Activated CD8-positive, alpha-beta memory T cell treated with anti-CD3 and anti-CD28 coated beads, Interleukin-2, amount 10 ng/mL, durations not matched to agents 7 days and 5 days (primary cell): ENCODE measurements at regions not wholly inside any gene's neighbourhood (a gene's known extent, or its start where the extent isn't known, plus 50 kb on each side); places are given as distances from the start of the nearest gene placed in this dataset.

ENCODE experiments used
- ATAC-seq: fragments of 150-1000 bp; cut with Tn5 transposase; one replicate; pipeline ENCODE4 v1.10.0; 2021; ENCODE audit warnings: moderate library complexity
- CTCF ChIA-PET: fragments of 350-600 bp; sonication (Branson Sonifier 250); formaldehyde crosslinking; loops from one replicate; lab custom pipeline; 2021; ENCODE audit warnings: antibody characterized with exemption; lab: Charles Lee
- DNase-seq: peaks from one replicate; pipeline ENCODE4 v3.0.0-alpha.2; 2020
- H3K27ac Mint-ChIP-seq: one replicate; pipeline ENCODE4 v1.8.0; 2021; ENCODE audit warnings: mild to moderate bottlenecking, mixed read lengths
- H3K27me3 Mint-ChIP-seq: one replicate; pipeline ENCODE4 v1.8.0; 2021; ENCODE audit warnings: mixed read lengths
- H3K36me3 Mint-ChIP-seq: one replicate; pipeline ENCODE4 v1.8.0; 2021; ENCODE audit warnings: mild to moderate bottlenecking, mixed read lengths
- H3K4me1 Mint-ChIP-seq: one replicate; pipeline ENCODE4 v1.8.0; 2021; ENCODE audit warnings: mixed read lengths
- H3K4me3 Mint-ChIP-seq: one replicate; pipeline ENCODE4 v1.8.0; 2021; ENCODE audit warnings: mild to moderate bottlenecking, moderate library complexity, mixed read lengths
- H3K9me3 Mint-ChIP-seq: one replicate; pipeline ENCODE4 v1.8.0; 2022; ENCODE audit warnings: low read depth, mixed read lengths

DNA sequence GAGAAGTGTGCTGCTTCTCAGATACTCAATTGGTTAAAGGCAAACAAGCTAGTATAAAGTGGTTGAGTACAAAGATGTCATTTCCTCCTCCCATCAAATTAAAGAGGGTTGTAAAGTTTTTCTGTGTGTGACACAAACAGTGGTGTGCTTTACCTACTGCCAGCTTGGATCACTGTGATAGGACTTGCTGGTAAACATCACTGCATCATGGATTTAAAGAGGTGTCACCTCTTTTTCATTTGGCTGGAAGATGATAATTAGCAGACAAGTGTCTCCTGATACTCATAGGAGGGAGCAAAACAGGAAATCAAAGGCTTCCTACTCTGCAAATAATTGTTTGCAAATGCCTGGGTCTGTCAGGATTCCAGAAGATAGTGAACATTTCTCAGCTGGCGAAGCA, 200.5 kb downstream of the MDFIC start:
- Mint-ChIP-seq H3K4me3 (no peak overlapping the region), H3K4me1 (no peaks in the 10 kb centered on the region), H3K9me3 (no peaks in the 10 kb centered on the region), H3K36me3 (peaks cover 1% of the 10 kb centered on the region), H3K27me3 (no peaks in the 10 kb centered on the region), H3K27ac (no peak overlapping the region)
- no peak for ATAC-seq
- CTCF ChIA-PET: interaction anchor here (1.5 kb wide), 1 partner anchor 11 kb away, joined by 3 read pairs; no protein-coding TSS in a partner anchor
- DNase-seq: no peak

DNA sequence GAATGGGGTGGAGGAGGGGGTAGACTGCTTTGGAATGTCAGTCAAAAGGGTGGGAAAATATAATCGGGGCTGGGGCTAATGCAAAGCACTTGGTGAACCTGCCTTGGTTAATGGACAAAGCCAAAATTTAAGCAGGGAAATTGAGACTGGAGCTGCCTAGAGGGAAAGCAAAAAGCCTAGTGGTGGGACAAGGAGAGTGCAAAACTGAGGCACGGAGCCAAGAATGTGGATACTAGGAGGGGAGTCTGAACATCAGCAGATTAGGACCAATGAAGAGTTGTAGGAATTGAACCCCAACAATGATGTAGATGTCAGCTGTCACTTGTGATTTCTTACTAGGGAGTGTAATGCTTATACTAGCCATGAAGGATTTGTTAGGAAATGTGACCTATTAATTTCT, 195.9 kb downstream of the MDFIC start:
- no peaks in the 10 kb centered on the region for H3K9me3 Mint-ChIP-seq
- no peaks in the 10 kb centered on the region for H3K4me1 Mint-ChIP-seq
- H3K36me3 Mint-ChIP-seq: peaks cover 1% of the 10 kb centered on the region
- no peak overlapping the region for H3K4me3 Mint-ChIP-seq
- DNase-seq (no peak), ATAC-seq (no peak)
- H3K27me3 Mint-ChIP-seq: no peaks in the 10 kb centered on the region
- H3K27ac Mint-ChIP-seq: no peak overlapping the region
- CTCF ChIA-PET: no interaction called here

DNA sequence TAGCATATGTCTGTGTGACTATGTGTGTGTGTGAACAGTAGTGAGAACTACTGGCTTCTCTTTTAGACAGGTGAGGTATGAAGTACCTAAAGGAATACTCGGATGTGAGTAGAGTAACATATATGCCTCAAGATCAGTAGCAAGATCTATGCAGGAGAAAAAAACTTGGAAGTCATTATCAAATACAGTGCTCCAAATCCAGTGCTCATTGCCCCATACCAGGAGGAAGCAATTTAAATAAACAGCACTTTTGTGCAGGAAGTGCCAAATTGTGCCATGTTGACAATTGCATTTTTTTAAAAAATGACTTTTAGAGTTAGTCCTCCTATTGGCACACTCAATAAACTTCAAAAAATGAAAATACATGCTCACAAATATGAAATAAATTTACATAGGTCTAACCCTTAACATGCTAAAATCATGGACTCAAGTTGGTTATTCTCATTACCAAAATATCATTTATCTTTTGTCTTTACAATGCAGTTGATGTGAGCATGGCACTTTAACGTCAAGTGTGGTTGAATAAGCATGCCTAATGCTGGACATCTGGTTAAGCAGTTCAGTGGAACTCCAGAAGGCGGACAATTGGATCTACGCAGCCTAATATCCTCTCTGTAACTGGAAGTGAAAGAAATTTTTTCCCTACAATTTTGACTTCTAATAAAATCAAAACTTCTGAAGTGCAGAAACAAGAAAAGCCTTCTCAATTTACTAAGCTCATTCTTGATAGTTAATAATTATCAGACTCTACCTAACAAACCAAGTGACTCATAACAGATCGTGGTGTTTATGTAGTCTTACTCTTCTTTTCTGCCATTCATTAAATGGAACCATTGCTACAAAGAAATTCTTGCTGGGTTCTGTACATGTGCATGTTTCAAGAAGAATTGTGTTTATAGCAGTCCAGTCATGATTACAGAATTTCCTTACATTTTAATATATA, 195.2 kb downstream of the MDFIC start:
- Mint-ChIP-seq H3K9me3 (no peaks in the 10 kb centered on the region), H3K27me3 (no peaks in the 10 kb centered on the region), H3K36me3 (peaks cover 1% of the 10 kb centered on the region), H3K4me1 (no peaks in the 10 kb centered on the region), H3K27ac (no peak overlapping the region), H3K4me3 (no peak overlapping the region)
- CTCF ChIA-PET: no interaction called here
- DNase-seq (no peak), ATAC-seq (no peak)

DNA sequence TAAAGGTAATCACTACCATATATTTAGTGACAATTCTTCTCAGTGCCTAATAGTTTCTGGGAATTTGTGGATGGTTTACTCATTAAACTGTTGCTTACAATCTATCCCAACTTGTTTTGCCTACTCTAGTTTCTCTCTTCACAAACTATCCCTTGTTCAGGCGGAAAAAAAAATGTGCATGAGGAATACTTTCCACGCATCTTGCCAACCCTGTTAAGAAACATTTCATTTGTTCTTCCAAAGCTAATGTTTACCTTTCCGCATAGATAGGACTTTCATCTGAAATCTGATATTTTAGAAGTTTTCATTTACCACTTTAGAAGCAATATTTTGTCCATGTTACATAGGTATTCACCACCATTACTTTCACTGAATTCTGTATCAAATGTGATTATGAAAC, 191.9 kb downstream of the MDFIC start:
- no peaks in the 10 kb centered on the region for H3K27me3 Mint-ChIP-seq
- H3K36me3 Mint-ChIP-seq: no peaks in the 10 kb centered on the region
- CTCF ChIA-PET: no interaction called here
- H3K4me1 Mint-ChIP-seq: no peaks in the 10 kb centered on the region
- no peaks in the 10 kb centered on the region for H3K9me3 Mint-ChIP-seq
- H3K4me3 Mint-ChIP-seq: no peak overlapping the region
- DNase-seq (no peak), ATAC-seq (no peak)
- no peak overlapping the region for H3K27ac Mint-ChIP-seq

DNA sequence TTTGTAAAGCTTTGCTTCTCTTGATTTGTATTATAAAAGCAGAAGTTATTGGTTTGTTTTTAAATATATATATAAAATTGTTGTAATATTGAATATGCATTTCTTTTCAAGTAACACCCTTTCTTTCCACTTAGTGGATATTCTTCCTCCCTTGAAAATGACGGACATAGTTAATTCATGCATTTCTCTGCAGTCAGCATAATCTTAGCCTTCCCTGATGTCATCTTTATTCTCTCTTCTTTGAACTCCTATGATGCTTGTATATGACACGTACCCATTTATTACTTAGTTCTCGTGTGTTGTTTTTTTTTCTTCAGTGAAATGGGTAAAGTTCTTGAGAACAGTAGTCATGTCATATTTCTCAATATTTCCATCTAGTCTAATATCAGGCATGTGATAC, 191.2 kb downstream of the MDFIC start:
- H3K4me1 Mint-ChIP-seq: no peaks in the 10 kb centered on the region
- no peaks in the 10 kb centered on the region for H3K27me3 Mint-ChIP-seq
- DNase-seq (no peak), ATAC-seq (no peak)
- no peak overlapping the region for H3K4me3 Mint-ChIP-seq
- no peak overlapping the region for H3K27ac Mint-ChIP-seq
- H3K36me3 Mint-ChIP-seq: no peaks in the 10 kb centered on the region
- CTCF ChIA-PET: no interaction called here
- H3K9me3 Mint-ChIP-seq: no peaks in the 10 kb centered on the region

- Mint-ChIP-seq H3K9me3 (no peaks in the 10 kb centered on the region), H3K36me3 (peaks cover 2% of the 10 kb centered on the region), H3K27ac (no peak overlapping the region), H3K4me1 (no peaks in the 10 kb centered on the region), H3K27me3 (no peaks in the 10 kb centered on the region), H3K4me3 (no peak overlapping the region)
- DNase-seq (no peak), ATAC-seq (no peak)
- CTCF ChIA-PET: interaction anchor here (1.3 kb wide), 1 partner anchor 245 kb away, joined by 3 read pairs; no protein-coding TSS in a partner anchor
Measured at GRCh38 chr7:115110523-115110922, 188.6 kb downstream of the MDFIC start.

DNA sequence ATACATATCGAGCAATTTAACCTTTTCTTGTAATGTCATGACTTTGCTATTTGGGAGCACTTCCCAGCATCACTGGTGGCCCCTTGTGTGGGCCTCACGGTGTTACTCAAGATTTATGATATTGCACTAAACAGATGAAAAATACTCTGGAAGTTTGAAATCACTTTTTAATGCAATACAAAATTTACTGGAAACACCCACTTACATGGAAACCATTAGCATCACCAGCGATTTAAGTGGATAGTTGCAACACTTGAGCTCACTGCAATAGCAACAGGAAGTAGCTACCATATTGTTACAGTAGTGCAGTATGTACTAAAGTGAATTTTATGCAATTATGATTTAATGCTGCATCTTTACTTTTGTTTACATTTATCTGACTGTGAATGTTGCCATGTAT, 184.4 kb downstream of the MDFIC start:
- CTCF ChIA-PET: no interaction called here
- Mint-ChIP-seq H3K27ac (no peak overlapping the region), H3K4me3 (no peak overlapping the region), H3K27me3 (no peaks in the 10 kb centered on the region), H3K4me1 (no peaks in the 10 kb centered on the region), H3K9me3 (no peaks in the 10 kb centered on the region), H3K36me3 (peaks cover 4% of the 10 kb centered on the region)
- ATAC-seq: no peak
- no peak for DNase-seq

- Mint-ChIP-seq H3K4me3 (no peak overlapping the region), H3K27ac (no peak overlapping the region), H3K9me3 (no peaks in the 10 kb centered on the region), H3K27me3 (no peaks in the 10 kb centered on the region), H3K36me3 (peaks cover 4% of the 10 kb centered on the region), H3K4me1 (no peaks in the 10 kb centered on the region)
- DNase-seq (no peak), ATAC-seq (no peak)
- CTCF ChIA-PET: interaction anchor here (0.6 kb wide), 1 partner anchor 457 kb away, joined by 3 read pairs; no protein-coding TSS in a partner anchor
Measured at GRCh38 chr7:115102738-115103137, 180.8 kb downstream of the MDFIC start.

DNA sequence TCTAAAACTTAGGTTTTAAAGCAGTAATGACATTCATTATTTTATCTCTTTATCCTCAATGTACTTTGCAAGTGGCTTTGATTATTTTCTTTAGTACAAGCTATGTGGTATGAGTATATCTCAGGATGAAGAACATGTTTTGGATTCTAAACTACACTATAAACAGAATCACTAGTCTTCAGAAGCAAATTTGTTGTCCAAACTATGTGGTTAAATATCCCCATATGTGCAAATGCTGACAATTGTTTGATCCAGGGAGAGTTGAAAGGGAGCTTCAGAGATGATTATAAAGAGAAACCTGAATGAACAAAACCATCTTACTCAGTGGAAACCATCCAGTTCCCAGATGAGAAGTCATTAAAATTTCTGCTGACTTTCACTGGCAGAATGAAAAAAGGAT, 179.3 kb downstream of the MDFIC start:
- Mint-ChIP-seq H3K36me3 (peaks cover 2% of the 10 kb centered on the region), H3K4me3 (no peak overlapping the region)
- CTCF ChIA-PET: no interaction called here

GRCh38 chr7:115099906-115100305, 178.0 kb downstream of the MDFIC start:
- no peaks in the 10 kb centered on the region for H3K9me3 Mint-ChIP-seq
- peaks cover 3% of the 10 kb centered on the region for H3K4me1 Mint-ChIP-seq
- CTCF ChIA-PET: interaction anchor here (1.0 to 1.4 kb wide), 2 partner anchors 11 to 12 kb away, joined by 3 read pairs; no protein-coding TSS in a partner anchor
- no peak overlapping the region for H3K4me3 Mint-ChIP-seq
- no peaks in the 10 kb centered on the region for H3K27me3 Mint-ChIP-seq
- no peaks in the 10 kb centered on the region for H3K36me3 Mint-ChIP-seq
- ATAC-seq (no peak), DNase-seq (no peak)
- no peak overlapping the region for H3K27ac Mint-ChIP-seq

More for the DNA sequence above, 179.3 kb downstream of the MDFIC start:
- peaks cover 3% of the 10 kb centered on the region for H3K4me1 Mint-ChIP-seq
- ATAC-seq: no peak
- H3K27ac Mint-ChIP-seq: no peak overlapping the region
- no peaks in the 10 kb centered on the region for H3K9me3 Mint-ChIP-seq
- H3K27me3 Mint-ChIP-seq: no peaks in the 10 kb centered on the region
- DNase-seq: no peak

DNA sequence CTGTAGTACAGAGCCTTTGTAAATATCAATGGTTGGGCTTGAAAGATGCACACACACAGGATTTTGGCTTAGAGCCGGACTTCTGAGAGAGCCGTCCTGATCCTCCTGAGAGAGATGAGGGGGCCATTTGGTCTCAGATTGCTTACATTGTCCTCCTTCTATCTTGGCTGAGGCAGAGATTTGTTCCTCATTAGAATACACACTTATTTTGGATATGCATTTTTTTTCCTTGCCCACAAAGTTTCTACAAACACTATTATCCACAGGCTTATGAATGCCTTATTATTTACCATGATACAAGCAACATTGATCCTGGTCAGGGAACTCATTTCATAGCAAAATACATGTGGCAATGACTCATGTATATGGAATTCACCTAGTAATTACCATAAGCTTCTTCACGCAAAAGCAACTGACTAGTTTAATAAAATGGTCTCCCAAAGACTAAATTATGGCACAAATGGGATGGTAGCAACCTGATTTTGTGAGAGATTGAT, 175.3 kb downstream of the MDFIC start:
- no peak overlapping the region for H3K27ac Mint-ChIP-seq
- H3K36me3 Mint-ChIP-seq: no peaks in the 10 kb centered on the region
- H3K27me3 Mint-ChIP-seq: no peaks in the 10 kb centered on the region
- DNase-seq (no peak), ATAC-seq (no peak)
- H3K4me3 Mint-ChIP-seq: no peak overlapping the region
- CTCF ChIA-PET: no interaction called here
- peaks cover 5% of the 10 kb centered on the region for H3K4me1 Mint-ChIP-seq
- H3K9me3 Mint-ChIP-seq: no peaks in the 10 kb centered on the region

DNA sequence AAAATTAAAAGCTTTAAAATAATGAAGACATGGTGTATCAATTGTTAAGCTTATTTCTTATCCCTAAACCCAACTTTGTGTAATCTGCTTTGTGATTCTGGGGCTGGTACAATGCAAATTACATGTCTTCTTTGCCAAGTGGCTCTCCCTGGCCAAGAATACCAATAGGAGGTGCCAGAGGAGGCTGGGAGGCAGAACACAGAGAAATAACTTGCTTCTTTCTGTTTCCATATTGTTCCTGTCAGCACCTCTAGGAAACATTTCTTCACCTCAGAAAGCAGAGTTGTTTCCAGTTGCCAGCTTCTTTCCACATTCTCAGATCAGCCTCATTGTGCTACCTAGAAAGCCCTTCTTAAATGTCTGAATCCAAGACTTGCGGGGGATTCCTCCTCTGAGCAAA, 174.4 kb downstream of the MDFIC start:
- no peaks in the 10 kb centered on the region for H3K36me3 Mint-ChIP-seq
- H3K27ac Mint-ChIP-seq: no peak overlapping the region
- peaks cover 5% of the 10 kb centered on the region for H3K4me1 Mint-ChIP-seq
- DNase-seq: no peak
- H3K27me3 Mint-ChIP-seq: no peaks in the 10 kb centered on the region
- H3K9me3 Mint-ChIP-seq: no peaks in the 10 kb centered on the region
- no peak overlapping the region for H3K4me3 Mint-ChIP-seq
- CTCF ChIA-PET: no interaction called here
- no peak for ATAC-seq

- CTCF ChIA-PET: no interaction called here
- no peak overlapping the region for H3K4me3 Mint-ChIP-seq
Measured at GRCh38 chr7:115094163-115094562, 172.3 kb downstream of the MDFIC start.

DNA sequence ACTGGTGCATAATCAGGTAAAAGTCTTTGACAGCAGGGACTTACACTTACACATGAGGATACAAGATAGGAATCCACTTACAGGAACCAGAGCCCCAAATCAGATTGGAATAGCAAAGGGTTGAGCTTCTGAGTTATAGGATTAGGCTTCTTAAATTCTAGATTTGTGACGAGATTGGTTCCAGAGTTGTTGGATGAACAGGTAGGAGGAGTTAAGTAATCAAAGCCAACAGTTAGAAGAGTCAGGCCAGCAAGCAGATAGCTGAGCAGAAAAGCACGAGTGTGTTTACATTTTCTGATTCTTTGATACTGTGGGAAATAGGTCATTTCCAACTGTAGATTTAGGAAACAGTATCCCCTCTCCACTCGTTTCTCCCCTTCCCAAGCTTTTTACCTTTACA, 167.0 kb downstream of the MDFIC start:
- H3K36me3 Mint-ChIP-seq: no peaks in the 10 kb centered on the region
- no peaks in the 10 kb centered on the region for H3K27me3 Mint-ChIP-seq
- DNase-seq: no peak
- ATAC-seq: no peak
- no peak overlapping the region for H3K27ac Mint-ChIP-seq
- CTCF ChIA-PET: interaction anchor here (0.7 kb wide), 1 partner anchor 11 kb away, joined by 3 read pairs; no protein-coding TSS in a partner anchor
- H3K9me3 Mint-ChIP-seq: no peaks in the 10 kb centered on the region
- H3K4me1 Mint-ChIP-seq: no peaks in the 10 kb centered on the region
- H3K4me3 Mint-ChIP-seq: no peak overlapping the region

More at GRCh38 chr7:115094163-115094562, 172.3 kb downstream of the MDFIC start:
- H3K27me3 Mint-ChIP-seq: no peaks in the 10 kb centered on the region
- H3K27ac Mint-ChIP-seq: no peak overlapping the region
- DNase-seq: no peak
- H3K4me1 Mint-ChIP-seq: peaks cover 5% of the 10 kb centered on the region
- H3K9me3 Mint-ChIP-seq: no peaks in the 10 kb centered on the region
- H3K36me3 Mint-ChIP-seq: no peaks in the 10 kb centered on the region
- no peak for ATAC-seq
